AG04450 (cell line): ENCODE measurements at regions not wholly inside any gene's neighbourhood (a gene's known extent, or its start where the extent isn't known, plus 50 kb on each side); places are given as distances from the start of the nearest gene placed in this dataset.

Experiments used
- CTCF ChIA-PET: fragments of 300-600, 350-600 bp; formaldehyde crosslinking; extraction: SDS; loops from one replicate; lab custom pipeline; 2022; ENCODE audit warnings: antibody characterized with exemption, inconsistent platforms; lab: Charles Lee
- POLR2A ChIA-PET: fragments of 350-600 bp; formaldehyde crosslinking; extraction: SDS; loops from one replicate; lab custom pipeline; 2021; ENCODE audit warnings: antibody characterized with exemption, inconsistent platforms; lab: Yijun Ruan, JAX
- DNase-seq: peaks from one replicate; pipeline ENCODE4 v3.0.0-alpha.2; 2011; ENCODE audit warnings: low read depth, low spot score
- H3K27ac ChIP-seq: one replicate; pipeline ENCODE4 v1.5.1; 2012; ENCODE audit warnings: low read depth, low read length, control low read depth
- H3K27me3 ChIP-seq: one replicate; pipeline ENCODE4 v1.6.0; 2012; ENCODE audit warnings: low read length; ENCODE audit not compliant: control insufficient read depth, insufficient read depth
- H3K4me3 ChIP-seq: 2 replicates; pipeline ENCODE4 v1.5.1; 2011; ENCODE audit warnings: mild to moderate bottlenecking, low read depth, low read length, control low read depth
- H3K9me3 ChIP-seq: 2 replicates; pipeline ENCODE4 v1.5.1; 2012; ENCODE audit warnings: low read length; ENCODE audit not compliant: control insufficient read depth, insufficient read depth
- TF ChIP-seq, protein P1 (sequence below): IDR thresholded peaks from 2 replicates; pipeline ENCODE4 v1.5.1; 2011; ENCODE audit warnings: low read depth, low read length, control low read depth, inconsistent platforms

GRCh38 chr14:105888784-105889665 is 362.6 kb downstream of the TMEM121 start:
- peaks cover 82% of the 10 kb centered on the region for H3K9me3 ChIP-seq
- no peak overlapping the region for H3K27ac ChIP-seq
- DNase-seq, result no peak
- TF ChIP-seq, protein P1, sequence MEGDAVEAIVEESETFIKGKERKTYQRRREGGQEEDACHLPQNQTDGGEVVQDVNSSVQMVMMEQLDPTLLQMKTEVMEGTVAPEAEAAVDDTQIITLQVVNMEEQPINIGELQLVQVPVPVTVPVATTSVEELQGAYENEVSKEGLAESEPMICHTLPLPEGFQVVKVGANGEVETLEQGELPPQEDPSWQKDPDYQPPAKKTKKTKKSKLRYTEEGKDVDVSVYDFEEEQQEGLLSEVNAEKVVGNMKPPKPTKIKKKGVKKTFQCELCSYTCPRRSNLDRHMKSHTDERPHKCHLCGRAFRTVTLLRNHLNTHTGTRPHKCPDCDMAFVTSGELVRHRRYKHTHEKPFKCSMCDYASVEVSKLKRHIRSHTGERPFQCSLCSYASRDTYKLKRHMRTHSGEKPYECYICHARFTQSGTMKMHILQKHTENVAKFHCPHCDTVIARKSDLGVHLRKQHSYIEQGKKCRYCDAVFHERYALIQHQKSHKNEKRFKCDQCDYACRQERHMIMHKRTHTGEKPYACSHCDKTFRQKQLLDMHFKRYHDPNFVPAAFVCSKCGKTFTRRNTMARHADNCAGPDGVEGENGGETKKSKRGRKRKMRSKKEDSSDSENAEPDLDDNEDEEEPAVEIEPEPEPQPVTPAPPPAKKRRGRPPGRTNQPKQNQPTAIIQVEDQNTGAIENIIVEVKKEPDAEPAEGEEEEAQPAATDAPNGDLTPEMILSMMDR, result no peak
- H3K4me3 ChIP-seq, result no peak overlapping the region
- POLR2A ChIA-PET, result no interaction called here
- H3K27me3 ChIP-seq, result no peaks in the 10 kb centered on the region
- CTCF ChIA-PET, result no interaction called here

DNA sequence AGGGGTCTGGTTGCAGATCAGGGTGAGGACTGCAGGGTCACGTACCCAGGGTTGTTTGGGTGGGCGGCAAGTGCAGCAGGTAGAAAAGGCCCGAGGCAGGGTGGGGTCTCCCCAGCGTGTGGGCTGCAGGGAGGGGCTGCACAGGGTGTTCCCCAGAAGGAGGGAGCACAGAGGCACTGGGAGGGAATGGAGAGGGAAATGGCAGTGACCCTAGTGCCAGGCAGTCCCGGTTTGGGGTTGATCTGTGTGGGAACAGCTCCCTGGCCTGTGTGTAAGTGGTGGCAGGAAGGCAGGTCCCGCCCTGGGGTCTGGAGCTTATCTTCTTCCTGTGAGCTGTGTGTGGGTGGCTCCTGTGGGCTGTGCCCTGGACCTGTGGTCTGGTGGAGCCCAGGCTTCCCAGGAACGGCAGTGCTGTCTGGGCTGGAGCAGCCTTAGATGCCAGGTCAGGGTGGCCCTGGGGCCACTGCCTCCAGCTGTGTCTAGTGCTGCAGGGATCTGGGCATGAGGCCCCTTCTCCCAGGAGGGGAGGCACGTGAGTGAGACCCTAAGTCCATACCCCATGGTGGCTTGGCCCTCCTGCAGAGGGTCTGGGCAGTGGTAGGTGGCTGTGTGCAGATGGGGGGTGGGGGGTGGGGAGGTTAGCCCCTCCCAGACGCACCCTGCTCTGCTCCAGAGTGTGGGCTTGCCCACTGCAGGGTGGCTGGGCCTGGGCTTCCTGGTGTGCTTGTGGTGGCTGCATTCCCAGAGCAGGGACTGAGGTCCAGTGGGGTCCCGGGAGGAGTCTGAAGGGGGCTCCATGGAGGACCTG is 363.5 kb downstream of the TMEM121 start:
- TF ChIP-seq, protein P1, result no peak
- Histone ChIP-seq H3K27ac (no peak overlapping the region), H3K9me3 (peaks cover 82% of the 10 kb centered on the region), H3K4me3 (no peak overlapping the region), H3K27me3 (no peaks in the 10 kb centered on the region)
- ChIA-PET CTCF (no interaction called here), POLR2A (no interaction called here)
- DNase-seq, result no peak

GRCh38 chr14:105890474-105891220 is 364.3 kb downstream of the TMEM121 start:
- CTCF ChIA-PET, result no interaction called here
- H3K4me3 ChIP-seq, result no peak overlapping the region
- H3K9me3 ChIP-seq, result peaks cover 82% of the 10 kb centered on the region
- POLR2A ChIA-PET, result no interaction called here
- TF ChIP-seq, protein P1, result no peak
- H3K27ac ChIP-seq, result no peak overlapping the region
- H3K27me3 ChIP-seq, result no peaks in the 10 kb centered on the region
- no peak for DNase-seq

- DNase-seq, result no peak
- POLR2A ChIA-PET, result no interaction called here
- CTCF ChIA-PET, result no interaction called here
- H3K9me3 ChIP-seq, result peaks cover 82% of the 10 kb centered on the region
- no peak overlapping the region for H3K4me3 ChIP-seq
- H3K27ac ChIP-seq, result no peak overlapping the region
- TF ChIP-seq, protein P1, result no peak
- H3K27me3 ChIP-seq, result no peaks in the 10 kb centered on the region
Measured at GRCh38 chr14:105891221-105891602, 364.8 kb downstream of the TMEM121 start.
